ENCODE measurements at regions not wholly inside any gene's neighbourhood (a gene's known extent, or its start where the extent isn't known, plus 50 kb on each side); places are given as distances from the start of the nearest gene placed in this dataset.

GRCh38 chr4:61086357-61086756 is 113.8 kb upstream of the ADGRL3 start (continued):
- TF ChIP-seq, protein P1, sequence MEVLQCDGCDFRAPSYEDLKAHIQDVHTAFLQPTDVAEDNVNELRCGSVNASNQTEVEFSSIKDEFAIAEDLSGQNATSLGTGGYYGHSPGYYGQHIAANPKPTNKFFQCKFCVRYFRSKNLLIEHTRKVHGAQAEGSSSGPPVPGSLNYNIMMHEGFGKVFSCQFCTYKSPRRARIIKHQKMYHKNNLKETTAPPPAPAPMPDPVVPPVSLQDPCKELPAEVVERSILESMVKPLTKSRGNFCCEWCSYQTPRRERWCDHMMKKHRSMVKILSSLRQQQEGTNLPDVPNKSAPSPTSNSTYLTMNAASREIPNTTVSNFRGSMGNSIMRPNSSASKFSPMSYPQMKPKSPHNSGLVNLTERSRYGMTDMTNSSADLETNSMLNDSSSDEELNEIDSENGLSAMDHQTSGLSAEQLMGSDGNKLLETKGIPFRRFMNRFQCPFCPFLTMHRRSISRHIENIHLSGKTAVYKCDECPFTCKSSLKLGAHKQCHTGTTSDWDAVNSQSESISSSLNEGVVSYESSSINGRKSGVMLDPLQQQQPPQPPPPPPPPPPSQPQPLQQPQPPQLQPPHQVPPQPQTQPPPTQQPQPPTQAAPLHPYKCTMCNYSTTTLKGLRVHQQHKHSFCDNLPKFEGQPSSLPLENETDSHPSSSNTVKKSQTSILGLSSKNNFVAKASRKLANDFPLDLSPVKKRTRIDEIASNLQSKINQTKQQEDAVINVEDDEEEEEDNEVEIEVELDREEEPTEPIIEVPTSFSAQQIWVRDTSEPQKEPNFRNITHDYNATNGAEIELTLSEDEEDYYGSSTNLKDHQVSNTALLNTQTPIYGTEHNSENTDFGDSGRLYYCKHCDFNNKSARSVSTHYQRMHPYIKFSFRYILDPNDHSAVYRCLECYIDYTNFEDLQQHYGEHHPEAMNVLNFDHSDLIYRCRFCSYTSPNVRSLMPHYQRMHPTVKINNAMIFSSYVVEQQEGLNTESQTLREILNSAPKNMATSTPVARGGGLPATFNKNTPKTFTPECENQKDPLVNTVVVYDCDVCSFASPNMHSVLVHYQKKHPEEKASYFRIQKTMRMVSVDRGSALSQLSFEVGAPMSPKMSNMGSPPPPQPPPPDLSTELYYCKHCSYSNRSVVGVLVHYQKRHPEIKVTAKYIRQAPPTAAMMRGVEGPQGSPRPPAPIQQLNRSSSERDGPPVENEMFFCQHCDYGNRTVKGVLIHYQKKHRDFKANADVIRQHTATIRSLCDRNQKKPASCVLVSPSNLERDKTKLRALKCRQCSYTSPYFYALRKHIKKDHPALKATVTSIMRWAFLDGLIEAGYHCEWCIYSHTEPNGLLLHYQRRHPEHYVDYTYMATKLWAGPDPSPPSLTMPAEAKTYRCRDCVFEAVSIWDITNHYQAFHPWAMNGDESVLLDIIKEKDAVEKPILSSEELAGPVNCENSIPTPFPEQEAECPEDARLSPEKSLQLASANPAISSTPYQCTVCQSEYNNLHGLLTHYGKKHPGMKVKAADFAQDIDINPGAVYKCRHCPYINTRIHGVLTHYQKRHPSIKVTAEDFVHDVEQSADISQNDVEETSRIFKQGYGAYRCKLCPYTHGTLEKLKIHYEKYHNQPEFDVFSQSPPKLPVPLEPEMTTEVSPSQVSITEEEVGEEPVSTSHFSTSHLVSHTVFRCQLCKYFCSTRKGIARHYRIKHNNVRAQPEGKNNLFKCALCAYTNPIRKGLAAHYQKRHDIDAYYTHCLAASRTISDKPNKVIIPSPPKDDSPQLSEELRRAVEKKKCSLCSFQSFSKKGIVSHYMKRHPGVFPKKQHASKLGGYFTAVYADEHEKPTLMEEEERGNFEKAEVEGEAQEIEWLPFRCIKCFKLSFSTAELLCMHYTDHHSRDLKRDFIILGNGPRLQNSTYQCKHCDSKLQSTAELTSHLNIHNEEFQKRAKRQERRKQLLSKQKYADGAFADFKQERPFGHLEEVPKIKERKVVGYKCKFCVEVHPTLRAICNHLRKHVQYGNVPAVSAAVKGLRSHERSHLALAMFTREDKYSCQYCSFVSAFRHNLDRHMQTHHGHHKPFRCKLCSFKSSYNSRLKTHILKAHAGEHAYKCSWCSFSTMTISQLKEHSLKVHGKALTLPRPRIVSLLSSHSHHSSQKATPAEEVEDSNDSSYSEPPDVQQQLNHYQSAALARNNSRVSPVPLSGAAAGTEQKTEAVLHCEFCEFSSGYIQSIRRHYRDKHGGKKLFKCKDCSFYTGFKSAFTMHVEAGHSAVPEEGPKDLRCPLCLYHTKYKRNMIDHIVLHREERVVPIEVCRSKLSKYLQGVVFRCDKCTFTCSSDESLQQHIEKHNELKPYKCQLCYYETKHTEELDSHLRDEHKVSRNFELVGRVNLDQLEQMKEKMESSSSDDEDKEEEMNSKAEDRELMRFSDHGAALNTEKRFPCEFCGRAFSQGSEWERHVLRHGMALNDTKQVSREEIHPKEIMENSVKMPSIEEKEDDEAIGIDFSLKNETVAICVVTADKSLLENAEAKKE (CRISPR knock-in tag; IDR thresholded peaks at IDR 0.05) = no peak
- TF ChIP-seq ZNF114 (CRISPR knock-in tag; IDR thresholded peaks at IDR 0.05) = no peak
- no peak for TF ChIP-seq CREB1 (CRISPR knock-in tag; IDR thresholded peaks at IDR 0.05; ENCODE audit: low read depth)

DNA sequence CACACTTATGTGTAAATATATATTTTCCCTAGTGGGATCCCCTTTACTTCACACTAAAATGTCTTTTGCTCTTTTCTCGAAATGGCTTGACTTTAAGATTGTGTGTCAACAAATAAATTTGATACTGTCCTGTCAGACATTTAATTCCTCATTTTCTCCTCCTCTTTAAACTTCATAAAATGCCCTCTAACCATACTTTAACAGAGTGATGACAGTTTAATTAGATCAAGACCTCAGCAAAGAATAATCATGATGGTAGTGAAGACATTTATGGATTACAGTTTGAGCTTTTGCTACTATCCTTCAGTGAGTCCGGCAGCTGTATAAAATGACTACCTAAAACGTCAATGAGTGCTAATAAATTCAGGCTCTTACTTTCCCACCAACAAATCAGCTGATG is 113.1 kb upstream of the ADGRL3 start:
- H3F3A ChIP-seq (replicated peaks; ENCODE audit: low read depth) = no peaks in the 10 kb centered on the region
- no peak overlapping the region for H3K4me2 ChIP-seq
- Mint-ChIP-seq H3K36me3 (ENCODE audit: low read depth) (no peaks in the 10 kb centered on the region), H3K4me3 (no peak overlapping the region), H3K27me3 (ENCODE audit: insufficient read depth, low read depth, poor library complexity) (no peaks in the 10 kb centered on the region), H3K27ac (no peak overlapping the region), H3K9me3 (no peaks in the 10 kb centered on the region), H3K4me1 (no peaks in the 10 kb centered on the region)
- H3K79me2 ChIP-seq (replicated peaks; ENCODE audit: insufficient read depth) = no peaks in the 10 kb centered on the region
- no peak overlapping the region for H3K4me3 ChIP-seq
- H3K27ac ChIP-seq (ENCODE audit: low read depth) = no peak overlapping the region
- H3K36me3 ChIP-seq (ENCODE audit: insufficient read depth) = no peaks in the 10 kb centered on the region
- TF ChIP-seq POLR2AphosphoS5 (IDR thresholded peaks at IDR 0.05; ENCODE audit: low read depth) (no peak), NANOG (IDR thresholded peaks at IDR 0.05; ENCODE audit: borderline replicate concordance) (no peak), EZH2 (IDR thresholded peaks at IDR 0.05; ENCODE audit: low read depth, unreplicated experiment) (no peak), STAT1 (IDR thresholded peaks at IDR 0.05; ENCODE audit: unreplicated experiment) (no peak)
- TF ChIP-seq, protein P1 (CRISPR knock-in tag; IDR thresholded peaks at IDR 0.05) = no peak
- no peak overlapping the region for H2AFZ ChIP-seq
- no peaks in the 10 kb centered on the region for H4K20me1 ChIP-seq (replicated peaks; ENCODE audit: insufficient read depth)
- H3K9me2 ChIP-seq (ENCODE audit: insufficient read depth) = no peaks in the 10 kb centered on the region
- H3K27me3 ChIP-seq (ENCODE audit: insufficient read depth) = no peaks in the 10 kb centered on the region
- H3K4me1 ChIP-seq (ENCODE audit: insufficient read depth) = no peaks in the 10 kb centered on the region
- DNase-seq (ENCODE audit: low spot score) (no peak), ATAC-seq (no peak)
